ENCODE measurements at regions not wholly inside any gene's neighbourhood (a gene's known extent, or its start where the extent isn't known, plus 50 kb on each side); places are given as distances from the start of the nearest gene placed in this dataset.
"Not testable (repeated sequence)": the region's sequence is repeated elsewhere in the genome, so short reads cannot be mapped to it uniquely, and the experiment has no call there.

DNA sequence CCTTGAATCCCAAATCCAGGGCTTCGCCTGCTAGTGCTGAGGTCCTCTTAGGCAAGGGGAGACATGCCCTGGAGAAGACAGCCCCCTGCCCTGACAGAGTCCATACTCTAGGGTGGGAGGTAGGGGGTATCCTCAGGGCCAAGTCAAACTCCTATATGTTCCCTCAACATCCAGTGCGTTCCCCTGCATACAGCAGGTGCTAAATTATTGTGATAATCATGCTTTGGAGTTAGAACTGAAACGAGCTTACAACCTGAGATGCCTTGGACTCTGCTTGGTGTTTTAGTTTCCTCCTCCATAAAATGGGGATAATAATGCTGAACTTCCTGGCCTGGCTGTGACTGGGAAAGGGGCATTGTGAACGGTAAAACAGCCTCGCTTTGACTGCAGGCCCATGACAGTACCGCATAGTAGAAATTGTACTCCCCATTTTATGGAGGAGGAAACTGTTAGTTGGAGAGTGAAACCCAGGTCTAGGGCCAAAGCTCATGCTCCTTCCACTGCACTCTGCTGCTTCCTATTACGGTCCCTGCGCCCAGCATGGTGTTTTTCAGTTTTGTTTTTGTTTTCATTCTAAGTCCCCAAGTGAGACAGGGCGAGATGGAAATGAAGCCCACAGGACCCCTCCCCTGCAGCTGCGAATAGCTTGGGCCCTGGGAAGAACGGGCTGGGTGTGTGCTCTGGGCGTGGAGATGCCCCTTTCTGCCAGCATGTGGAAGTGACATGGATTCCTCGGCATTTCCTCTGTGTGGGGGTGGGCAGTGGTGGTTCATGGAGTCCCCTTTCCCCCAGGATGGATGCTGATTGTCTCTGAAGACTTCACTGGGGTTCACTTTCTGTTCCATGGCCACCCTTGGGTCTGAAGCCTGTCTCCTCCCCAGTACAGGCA is 162.5 kb downstream of the VEGFA start:
- no peak for DNase-seq

GRCh38 chr6:43931201-43931600 is 161.2 kb downstream of the VEGFA start:
- DNase-seq: no peak

DNA sequence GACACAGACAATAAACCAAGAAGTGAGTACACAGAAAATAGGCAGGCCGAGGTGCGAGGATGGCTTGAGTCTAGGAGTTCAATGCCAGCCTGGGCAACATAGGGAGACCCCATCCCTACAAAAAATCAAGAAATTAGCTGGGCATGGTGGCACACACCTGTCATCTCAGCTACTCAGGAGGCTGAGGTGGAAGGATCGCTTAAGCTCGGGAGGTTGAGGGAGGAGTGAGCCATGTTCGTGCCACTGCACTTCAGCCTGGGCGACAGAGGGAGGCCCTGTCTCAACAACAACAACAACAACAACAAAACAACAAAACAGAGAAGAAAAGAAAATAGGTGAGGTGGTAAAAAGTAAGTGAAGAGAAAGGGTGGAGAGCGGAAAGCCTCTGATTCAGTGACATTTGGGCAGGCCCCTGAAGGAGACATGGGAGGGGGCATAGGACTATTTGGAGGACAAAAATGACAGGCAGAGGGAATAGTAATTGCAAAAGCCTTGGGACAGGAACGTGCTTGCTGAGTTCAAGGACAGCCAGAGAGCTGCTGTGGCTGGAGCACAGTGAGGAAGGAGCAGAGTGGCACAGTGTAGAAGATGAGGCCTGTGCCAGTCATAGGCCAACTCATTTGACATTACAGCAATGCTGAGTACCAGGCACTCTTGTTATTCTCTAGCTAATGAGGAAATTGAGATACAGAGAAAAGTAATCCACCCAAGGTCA is 160.6 kb downstream of the VEGFA start:
- no peak for DNase-seq

- no peak for DNase-seq
Measured at GRCh38 chr6:43929511-43929910, 159.5 kb downstream of the VEGFA start.

DNA sequence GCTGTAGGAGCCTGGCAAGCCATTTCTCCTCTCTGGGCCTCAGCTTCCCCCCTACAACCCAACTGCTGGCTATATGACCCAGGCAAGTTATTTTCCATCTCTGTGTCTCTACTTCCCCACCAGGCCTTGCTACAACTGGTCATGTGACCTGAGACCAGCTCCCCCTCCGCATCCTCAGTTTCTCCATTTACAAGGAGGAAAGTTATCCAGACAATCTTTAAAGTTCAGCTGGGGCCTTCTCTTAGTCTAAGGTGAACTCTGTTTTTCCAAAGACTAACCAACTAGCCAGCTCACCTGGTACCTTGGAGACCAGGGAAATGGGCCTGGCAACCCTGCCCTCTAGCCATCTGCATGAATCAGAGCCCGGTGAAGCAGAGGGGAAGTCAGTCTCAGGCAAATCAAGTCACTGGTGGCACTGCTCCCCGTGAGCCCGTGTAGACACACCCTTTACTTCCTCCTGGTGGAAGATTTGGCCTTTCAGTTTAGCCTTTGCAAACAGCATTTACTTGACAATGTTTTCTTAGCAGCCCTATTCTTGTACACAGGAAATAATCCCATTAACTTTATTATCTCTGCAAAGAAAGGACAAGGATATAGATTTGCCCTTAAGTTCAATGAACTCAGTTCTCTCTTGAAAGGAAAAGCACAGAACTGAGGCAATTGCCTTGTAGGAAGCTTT is 157.7 kb downstream of the VEGFA start:
- no peak for DNase-seq

DNA sequence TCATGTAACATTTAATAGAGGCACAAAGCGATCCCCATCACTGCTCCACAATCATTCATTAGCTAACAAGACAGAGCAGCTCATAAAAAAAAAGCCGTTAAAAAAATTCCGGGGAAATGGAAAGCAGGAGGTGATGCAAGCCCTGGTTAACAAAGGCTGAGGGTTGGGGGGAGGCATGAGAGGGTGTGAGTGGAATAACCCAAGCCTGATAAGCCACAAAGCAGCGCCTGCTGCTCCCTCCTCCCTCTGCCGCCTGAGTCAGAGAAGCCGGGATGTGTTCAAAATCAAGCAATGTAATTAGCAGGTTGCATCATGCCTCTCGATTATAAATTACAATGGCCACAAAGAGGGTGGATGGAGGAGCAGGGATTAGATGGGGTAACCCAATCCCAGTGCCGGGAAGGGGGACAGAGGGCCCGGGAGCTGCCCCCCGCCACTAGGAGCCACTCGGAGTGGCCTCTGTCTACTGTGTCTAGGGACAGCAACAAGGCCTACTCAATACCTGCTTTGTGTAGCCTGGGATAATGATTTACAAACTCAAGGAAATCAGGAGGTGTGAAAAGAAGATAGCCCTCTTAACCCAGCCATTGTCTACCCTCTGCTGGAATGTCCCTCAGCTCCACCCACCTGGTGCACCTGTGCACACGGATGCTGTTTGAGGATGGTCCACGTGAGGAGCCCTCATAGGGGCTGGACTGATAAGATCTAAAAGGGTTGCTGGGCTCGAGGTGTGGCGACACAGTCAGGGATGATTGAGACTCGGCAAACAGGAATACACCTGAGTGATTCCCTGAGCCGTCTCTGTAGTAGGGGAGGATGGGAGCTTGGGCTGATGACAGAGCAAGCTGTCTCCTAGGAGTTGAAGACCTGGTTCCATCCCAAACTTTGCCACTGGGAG is 156.9 kb downstream of the VEGFA start:
- DNase-seq: peak; percentile 84

DNA sequence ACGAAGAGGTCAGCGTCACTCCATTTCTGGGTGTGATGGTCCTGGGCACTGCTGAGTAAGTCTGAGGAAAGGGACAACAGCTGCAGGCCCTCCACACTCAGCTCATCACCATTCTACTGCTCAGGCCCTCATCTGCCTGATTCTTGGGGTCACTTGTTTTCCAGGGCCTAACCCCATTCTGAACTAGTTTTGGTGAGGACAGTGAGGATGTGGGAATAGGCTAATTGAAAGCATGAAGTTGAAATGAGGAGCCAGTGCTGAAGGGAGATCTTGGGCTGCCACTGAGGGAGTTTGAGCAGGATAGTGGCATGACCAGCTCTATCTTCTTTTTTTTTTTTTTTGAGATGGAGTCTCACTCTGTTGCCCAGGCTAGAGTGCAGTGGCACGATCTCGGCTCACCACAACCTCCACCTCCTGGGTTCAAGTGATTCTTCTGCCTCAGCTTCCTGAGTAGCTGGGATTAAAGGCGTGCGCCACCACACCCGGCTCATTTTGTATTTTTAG is 155.7 kb downstream of the VEGFA start:
- DNase-seq: not testable (repeated sequence)

DNA sequence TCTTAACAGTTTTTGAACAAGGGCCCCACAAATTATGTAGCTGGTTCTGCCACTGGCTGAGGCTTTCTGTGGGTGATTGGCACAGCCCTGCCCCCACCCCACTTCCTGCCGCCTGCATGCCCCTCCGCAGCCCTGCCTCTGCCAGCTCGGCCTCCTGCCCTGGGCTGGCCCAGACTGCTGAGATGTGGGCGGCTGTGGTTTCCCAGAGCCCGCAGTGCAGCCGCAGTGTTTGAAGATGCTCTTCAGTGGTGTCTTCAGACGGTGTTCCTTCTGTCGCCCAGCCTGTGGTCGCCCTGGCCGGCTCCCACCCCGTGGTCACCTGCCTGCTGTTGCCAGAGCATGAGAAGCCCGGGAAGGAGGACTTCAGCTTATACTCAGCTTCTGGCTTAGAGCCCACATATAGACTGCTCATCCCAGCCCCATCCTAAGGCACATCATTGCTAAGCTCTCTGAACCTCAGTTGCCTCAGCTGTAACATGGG is 154.3 kb downstream of the VEGFA start:
- no peak for DNase-seq

GRCh38 chr6:43923376-43924221 is 153.6 kb downstream of the VEGFA start:
- DNase-seq: no peak

DNA sequence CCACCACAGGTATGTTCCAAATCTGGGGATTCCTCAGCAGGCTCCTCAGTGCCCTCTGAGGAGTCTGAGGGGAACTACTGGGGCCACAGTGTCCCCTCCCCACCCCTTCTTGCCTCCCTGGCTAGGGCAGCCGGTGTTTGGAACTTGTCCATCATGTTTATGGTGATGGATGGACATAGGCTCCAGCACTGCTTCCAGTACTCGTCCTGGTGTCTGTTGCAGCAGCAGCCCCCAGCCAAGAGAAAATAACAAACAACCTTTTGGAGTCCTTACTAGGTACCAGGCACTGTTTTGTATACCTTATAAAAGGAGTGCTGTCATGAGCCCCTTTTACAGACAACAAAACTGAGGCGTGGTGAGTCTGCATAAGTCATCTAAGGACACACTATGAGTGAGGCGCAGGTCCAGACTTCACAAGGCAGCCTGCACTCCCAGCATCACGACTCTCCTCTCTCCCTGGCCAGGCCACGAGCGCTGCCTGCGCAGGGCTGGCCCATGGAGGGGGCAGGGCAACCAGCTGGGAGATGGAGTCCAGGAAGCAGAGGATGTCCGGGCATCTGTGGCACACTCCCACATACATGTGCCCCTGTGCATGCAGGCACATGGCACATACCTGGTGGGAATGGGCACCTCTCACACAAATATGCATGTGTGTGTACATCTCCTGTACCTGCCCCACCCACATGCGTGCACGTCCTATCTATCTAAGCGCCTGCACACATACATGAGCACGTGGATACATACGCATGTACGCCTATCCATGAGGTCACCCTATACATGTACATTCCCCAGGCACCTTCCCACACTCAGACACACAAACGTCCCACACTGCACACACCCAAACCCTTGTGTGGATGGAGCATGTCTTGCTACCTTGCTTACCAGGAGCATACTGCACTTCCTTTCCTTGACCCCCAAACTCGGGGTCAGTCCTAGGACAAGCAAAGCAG is 152.7 kb downstream of the VEGFA start:
- DNase-seq: no peak

GRCh38 chr6:43921548-43922425 is 151.8 kb downstream of the VEGFA start:
- no peak for DNase-seq

DNA sequence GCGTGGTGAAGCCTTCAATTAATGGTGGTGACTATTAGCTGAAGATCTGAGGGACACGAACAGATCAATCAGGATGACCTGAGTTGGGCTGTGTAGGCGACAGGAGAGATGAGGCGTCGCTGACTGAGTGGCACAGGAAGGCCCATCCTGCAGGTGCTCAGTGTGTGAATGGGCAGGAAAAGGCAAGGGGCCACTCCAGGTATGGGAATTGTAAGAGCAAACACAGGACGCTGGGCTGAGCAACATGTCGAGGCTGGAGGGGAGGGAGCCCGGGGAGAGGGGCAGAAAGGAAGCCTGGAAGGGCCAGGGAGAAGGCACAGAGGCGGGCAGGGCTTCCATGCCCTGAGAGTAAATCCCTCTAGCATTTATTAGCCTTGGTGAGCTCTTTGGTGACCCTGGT is 151.0 kb downstream of the VEGFA start:
- DNase-seq: no peak

DNA sequence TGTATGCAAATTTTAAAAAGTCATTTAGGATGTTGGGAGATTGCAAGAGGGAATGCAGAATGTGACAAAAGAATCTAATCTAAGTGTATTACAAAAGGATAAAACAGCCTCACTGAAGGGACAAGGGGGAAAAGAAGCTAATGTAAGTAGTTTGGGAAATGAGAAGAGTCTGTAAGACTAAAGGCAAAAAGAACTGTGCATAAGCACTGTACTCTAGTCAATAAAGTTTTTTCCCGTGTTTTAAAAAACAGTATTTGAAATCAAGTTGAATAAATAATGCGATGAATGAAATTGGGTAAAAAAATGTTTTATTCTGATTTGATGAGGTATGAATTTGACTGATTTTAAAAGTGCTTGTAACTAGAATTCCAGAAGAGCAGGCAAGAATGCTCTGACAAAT is 149.8 kb downstream of the VEGFA start:
- DNase-seq: no peak

- no peak for DNase-seq
Measured at GRCh38 chr6:43917878-43918382, 147.9 kb downstream of the VEGFA start.

DNA sequence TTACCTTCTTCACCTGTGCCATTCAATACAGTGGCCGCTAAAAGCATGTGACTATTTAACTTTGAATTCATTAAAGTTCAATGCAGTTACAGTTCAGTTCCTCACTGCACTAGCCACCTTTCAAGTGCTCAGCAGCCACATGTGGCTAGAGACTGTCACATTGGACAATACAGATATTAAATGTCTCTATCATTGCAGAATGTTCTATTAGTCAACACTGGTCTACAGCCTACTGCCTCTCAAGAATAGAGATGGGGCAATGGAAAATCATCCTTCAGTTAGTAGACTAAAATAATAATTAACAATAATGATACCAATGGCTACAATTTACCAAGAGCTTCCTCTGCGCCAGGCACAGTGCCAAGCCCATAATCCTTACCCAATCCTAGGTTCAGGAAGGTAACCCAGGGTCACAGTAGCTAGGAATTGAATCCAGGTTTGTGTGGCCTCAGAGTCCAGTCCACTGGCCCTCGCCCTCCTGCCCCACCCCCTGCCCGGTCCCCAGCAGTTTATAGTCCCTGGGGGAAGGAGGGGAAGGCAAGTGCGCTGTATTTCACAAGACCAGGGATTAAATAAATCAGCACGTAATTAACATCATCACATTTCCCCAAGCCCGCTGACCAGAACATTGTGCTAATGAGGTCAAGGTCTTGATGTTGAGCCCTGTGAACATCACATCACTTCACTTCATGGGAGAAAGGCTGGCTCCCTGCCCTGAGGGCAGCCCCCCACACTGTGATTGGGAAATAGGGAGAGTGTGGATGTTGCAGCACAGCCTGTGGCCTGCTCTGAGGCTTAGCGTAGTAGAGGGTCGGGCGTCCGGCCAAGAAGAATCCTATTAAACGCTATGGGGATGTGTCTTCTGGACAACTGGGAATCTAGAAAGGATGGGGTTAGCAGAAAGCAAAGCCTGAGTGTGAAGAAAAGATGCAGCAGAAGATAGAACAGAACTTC is 147.2 kb downstream of the VEGFA start:
- DNase-seq: no peak

DNA sequence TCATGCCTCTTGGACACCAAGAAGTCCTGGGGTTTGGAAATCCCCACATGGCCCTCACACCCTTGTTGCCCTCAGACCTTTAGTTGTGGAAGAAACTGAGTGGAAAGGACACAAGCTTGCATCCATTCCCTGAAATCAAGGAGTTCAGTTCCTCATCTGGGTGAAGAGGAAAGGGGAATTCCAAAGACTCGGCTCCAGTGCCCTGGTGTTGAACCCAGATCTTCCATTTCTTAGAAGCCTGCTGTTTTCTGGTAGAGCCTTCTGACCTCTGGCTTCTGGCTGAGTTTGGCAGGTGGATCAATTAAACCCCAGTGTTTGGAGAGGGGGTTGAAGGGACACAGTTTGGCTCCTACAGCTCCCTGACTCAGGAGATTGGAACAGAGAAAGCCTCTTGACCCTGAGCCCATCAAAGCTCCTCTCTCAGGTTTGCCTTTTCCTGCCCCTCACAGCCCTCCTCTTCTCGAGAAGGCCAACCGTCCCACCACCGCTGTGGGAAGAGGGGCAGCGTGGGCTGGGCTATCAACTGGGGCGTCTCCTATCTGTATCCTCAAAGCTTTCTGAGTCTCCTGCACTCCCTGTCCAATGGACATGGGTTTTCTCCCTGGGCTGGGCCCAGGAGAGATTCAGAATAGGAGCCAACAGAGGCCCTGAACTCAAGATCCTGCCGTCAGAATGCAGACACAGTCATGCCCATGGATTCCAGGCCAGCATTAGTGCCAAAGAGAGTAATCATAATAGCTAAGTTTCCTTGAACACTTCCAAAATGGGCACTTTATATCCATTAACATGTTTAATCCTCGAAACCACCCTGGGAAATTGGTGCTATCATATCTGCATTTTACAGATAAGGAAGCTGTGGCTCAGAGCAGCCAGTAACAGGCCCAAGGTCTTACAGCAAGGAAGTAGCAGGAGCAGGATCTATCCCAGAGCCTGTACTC is 146.2 kb downstream of the VEGFA start:
- no peak for DNase-seq

Measured in NCI-H1105 (cell line).